ENCODE measurements at regions not wholly inside any gene's neighbourhood (a gene's known extent, or its start where the extent isn't known, plus 50 kb on each side); places are given as distances from the start of the nearest gene placed in this dataset.

DNA sequence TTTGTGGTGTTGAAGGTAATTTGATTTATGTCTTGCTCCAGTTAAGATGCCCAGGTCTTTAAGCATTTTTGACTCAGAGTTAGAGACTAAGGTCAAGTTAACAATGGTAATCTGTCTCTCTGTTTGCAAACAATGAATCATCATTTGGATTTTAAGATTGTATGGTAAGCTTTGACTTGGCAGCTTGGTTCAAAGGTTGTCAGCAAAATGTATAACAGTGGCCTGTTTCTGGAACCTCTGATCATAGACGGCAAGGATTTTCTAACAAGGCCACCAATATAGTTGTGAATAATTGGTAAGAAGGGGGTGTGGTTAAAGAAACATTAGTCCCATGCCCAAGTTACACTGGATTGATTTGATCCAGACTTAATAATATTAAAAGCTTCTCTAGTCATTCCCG is 775.2 kb upstream of the GOLIM4 start:
- H3K27ac ChIP-seq, result no peak overlapping the region
- H3K4me3 ChIP-seq, result no peak overlapping the region
- TF ChIP-seq, protein P1, sequence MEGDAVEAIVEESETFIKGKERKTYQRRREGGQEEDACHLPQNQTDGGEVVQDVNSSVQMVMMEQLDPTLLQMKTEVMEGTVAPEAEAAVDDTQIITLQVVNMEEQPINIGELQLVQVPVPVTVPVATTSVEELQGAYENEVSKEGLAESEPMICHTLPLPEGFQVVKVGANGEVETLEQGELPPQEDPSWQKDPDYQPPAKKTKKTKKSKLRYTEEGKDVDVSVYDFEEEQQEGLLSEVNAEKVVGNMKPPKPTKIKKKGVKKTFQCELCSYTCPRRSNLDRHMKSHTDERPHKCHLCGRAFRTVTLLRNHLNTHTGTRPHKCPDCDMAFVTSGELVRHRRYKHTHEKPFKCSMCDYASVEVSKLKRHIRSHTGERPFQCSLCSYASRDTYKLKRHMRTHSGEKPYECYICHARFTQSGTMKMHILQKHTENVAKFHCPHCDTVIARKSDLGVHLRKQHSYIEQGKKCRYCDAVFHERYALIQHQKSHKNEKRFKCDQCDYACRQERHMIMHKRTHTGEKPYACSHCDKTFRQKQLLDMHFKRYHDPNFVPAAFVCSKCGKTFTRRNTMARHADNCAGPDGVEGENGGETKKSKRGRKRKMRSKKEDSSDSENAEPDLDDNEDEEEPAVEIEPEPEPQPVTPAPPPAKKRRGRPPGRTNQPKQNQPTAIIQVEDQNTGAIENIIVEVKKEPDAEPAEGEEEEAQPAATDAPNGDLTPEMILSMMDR (IDR thresholded peaks at IDR 0.05), result no peak
- DNase-seq (ENCODE audit: low spot score), result no peak

DNA sequence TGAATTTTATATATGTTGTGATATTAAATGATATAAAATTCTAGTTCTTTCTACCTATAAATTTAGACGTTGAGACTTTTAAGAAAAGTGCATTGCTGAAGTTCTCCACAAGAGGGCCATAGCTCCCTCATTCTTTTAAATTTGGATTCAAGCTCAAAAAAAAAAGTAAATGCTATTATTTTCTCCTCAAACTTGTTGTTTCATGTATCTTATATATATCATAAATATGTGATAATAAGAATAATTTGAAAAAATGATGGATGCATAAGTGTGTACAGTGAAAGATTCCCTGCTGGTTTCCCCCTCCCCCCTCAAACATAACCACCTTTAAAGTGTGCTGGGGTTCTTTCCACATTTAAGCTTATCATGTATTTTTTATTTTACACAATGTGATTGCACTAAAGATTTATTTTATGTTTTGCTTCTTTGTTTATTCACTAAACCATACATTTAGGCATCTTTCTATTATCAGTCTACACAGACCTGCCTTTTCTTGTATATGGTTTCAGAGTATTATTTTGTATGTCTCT is 769.4 kb upstream of the GOLIM4 start:
- no peak for DNase-seq (ENCODE audit: low spot score)
- TF ChIP-seq, protein P1 (IDR thresholded peaks at IDR 0.05), result no peak
- Histone ChIP-seq H3K4me3 (no peak overlapping the region), H3K27ac (no peak overlapping the region)

DNA sequence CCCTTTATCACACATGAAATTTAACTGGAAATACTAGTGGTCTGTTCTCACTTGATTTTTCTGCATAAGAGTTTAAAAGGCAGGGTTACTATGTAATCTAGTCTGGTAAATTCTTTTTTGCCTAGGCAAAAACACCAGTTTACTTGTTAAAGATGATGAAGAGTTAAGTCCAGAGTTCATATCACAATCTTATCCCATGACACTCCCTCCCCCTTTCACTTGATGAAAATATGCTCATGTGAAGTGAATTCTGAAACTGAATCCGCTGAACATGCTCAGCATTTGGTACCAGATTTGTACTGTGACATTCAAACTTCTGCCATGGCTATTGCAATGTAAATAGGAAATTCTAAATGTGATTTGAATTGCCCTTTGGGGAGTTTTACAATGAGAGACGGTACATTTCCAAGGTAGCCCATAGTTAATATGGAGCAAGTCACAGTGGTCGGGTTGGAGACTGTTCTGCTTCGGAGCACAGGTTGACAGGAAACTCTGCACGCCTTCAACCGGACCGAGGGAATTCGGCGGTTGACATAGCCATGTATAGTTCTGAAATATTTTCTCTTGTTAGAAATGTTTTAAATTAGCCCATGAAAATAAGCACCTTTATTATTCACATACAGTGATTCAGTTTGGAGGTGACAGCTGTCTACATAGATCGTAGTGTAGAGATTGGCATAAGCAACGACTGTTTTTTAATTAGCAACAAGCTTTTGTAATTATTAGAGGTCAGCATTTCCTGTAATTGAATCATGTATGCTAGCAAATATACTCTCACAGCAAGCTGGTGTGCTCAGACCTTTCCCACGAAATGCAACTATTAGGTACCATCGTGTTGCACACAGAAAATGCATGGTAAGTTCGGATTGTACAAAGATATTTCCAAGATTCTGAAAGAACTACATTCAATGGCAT is 768.6 kb upstream of the GOLIM4 start:
- Histone ChIP-seq H3K4me3 (no peak overlapping the region), H3K27ac (no peak overlapping the region)
- TF ChIP-seq, protein P1 (IDR thresholded peaks at IDR 0.05), result no peak
- DNase-seq (ENCODE audit: low spot score), result no peak

DNA sequence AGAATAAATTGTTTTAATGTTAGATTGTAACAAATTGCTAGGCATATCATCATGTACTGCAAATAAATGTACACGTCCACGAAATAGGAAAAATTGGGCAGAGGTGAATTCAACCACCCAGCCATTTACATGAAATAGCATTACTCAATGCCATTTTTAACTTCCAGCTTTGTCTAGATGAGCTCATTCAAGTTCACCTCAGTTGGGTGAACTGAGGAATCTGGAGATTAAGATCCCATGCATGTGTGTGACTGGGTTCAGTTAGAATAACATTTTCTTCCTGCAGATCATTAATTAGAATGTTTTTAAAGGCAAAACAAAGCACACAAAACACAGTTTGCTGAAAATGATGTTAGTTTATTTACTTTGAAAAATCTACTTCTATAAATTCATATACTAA is 767.8 kb upstream of the GOLIM4 start:
- H3K27ac ChIP-seq, result no peak overlapping the region
- TF ChIP-seq, protein P1 (IDR thresholded peaks at IDR 0.05), result no peak
- H3K4me3 ChIP-seq, result no peak overlapping the region
- DNase-seq (ENCODE audit: low spot score), result no peak

DNA sequence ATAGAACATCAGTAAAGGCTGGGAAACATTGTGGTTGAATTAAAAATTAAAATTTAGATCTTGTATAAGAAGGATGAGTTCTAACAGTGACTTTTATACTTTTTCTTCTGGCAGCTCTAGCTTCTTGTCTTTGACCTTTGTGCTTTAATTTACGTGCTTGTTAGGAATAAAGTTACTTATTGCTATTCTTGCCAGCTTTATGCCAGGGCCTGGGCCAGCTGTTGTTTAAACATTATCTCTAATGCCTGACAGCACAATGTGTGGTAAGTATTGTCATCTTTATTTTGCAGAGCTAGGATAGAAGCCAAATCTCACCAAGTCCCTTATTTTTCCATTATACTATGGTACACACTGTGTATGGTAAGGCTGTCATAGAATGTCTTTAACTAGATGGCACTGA is 766.7 kb upstream of the GOLIM4 start:
- Histone ChIP-seq H3K4me3 (no peak overlapping the region), H3K27ac (no peak overlapping the region)
- TF ChIP-seq, protein P1 (IDR thresholded peaks at IDR 0.05), result no peak
- no peak for DNase-seq (ENCODE audit: low spot score)

DNA sequence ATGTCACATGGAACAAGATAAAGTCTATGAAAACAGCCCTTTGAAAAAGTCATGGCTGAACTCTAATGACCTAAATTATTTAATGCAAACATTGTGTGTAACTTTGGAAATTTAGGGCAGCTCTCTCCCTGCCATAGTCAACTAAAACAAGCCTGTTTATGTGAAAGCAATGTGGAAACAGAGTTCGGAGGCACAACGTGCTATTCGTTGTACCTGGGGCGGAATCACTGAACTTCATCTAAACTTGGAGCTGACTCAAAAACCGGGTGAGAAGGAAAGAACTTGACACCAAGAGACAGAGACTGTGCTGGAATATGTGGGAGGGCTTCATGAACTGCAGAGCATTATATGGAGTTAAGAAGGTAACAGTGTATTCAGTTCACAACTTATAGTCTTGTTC is 764.9 kb upstream of the GOLIM4 start:
- H3K27ac ChIP-seq, result no peak overlapping the region
- no peak for DNase-seq (ENCODE audit: low spot score)
- no peak overlapping the region for H3K4me3 ChIP-seq

More for the DNA sequence above, 764.9 kb upstream of the GOLIM4 start:
- TF ChIP-seq, protein P1 (IDR thresholded peaks at IDR 0.05), result no peak

Data from coronary artery (tissue), 2 donors.